H9 (cell line): ENCODE measurements at regions not wholly inside any gene's neighbourhood (a gene's known extent, or its start where the extent isn't known, plus 50 kb on each side); places are given as distances from the start of the nearest gene placed in this dataset.

Experiments
- DNase-seq: peaks from one replicate; pipeline ENCODE4 v3.0.0-alpha.2; 2017
- H2AFZ ChIP-seq: one replicate; pipeline ENCODE4 v1.6.1; 2013; ENCODE audit warnings: mild to moderate bottlenecking, low read length, control low read depth, moderate library complexity
- H2AK5ac ChIP-seq: 2 replicates; pipeline ENCODE4 v1.6.1; 2013; ENCODE audit warnings: low read length, control low read depth, mixed read lengths; ENCODE audit not compliant: insufficient read length
- H2BK120ac ChIP-seq: one replicate; pipeline ENCODE4 v1.6.1; 2013; ENCODE audit warnings: low read depth, mild to moderate bottlenecking, low read length, control low read depth, inconsistent platforms; ENCODE audit not compliant: poor library complexity, severe bottlenecking
- H2BK12ac ChIP-seq: 2 replicates; pipeline ENCODE4 v1.6.1; 2013; ENCODE audit warnings: low read length, control low read depth, mixed read lengths, low read depth; ENCODE audit not compliant: insufficient read length
- H2BK15ac ChIP-seq: 2 replicates; pipeline ENCODE4 v1.6.1; 2013; ENCODE audit warnings: low read depth, low read length, control low read depth
- H2BK20ac ChIP-seq: one replicate; pipeline ENCODE4 v1.6.1; 2013; ENCODE audit warnings: low read depth, mild to moderate bottlenecking, low read length, control low read depth, inconsistent platforms; ENCODE audit not compliant: poor library complexity, severe bottlenecking
- H2BK5ac ChIP-seq: 2 replicates; pipeline ENCODE4 v1.6.1; 2013; ENCODE audit warnings: low read length, control low read depth, mixed read lengths; ENCODE audit not compliant: insufficient read length
- H3K14ac ChIP-seq: 2 replicates; pipeline ENCODE4 v1.6.1; 2013; ENCODE audit warnings: low read length, control low read depth; ENCODE audit not compliant: insufficient read depth
- H3K18ac ChIP-seq: 2 replicates; pipeline ENCODE4 v1.6.1; 2013; ENCODE audit warnings: low read depth, mild to moderate bottlenecking, mixed read lengths, low read length, control low read depth; ENCODE audit not compliant: insufficient read length
- H3K23ac ChIP-seq: 2 replicates; pipeline ENCODE4 v1.6.1; 2013; ENCODE audit warnings: low read length, control low read depth, mixed read lengths, low read depth; ENCODE audit not compliant: insufficient read length
- H3K23me2 ChIP-seq: 2 replicates; pipeline ENCODE4 v1.6.1; 2013; ENCODE audit warnings: low read depth, mild to moderate bottlenecking, mixed read lengths, low read length, control low read depth; ENCODE audit not compliant: insufficient read length, poor library complexity, severe bottlenecking
- H3K27ac ChIP-seq: 2 replicates; pipeline ENCODE4 v1.5.1; 2013; ENCODE audit warnings: low read length, control low read depth, mixed read lengths, low read depth; ENCODE audit not compliant: insufficient read length
- H3K27me3 ChIP-seq: 2 replicates; pipeline ENCODE4 v1.6.1; 2013; ENCODE audit warnings: low read length, control low read depth, inconsistent platforms; ENCODE audit not compliant: insufficient read depth
- H3K4ac ChIP-seq: 2 replicates; pipeline ENCODE4 v1.6.1; 2013; ENCODE audit warnings: low read depth, mild to moderate bottlenecking, control low read depth, inconsistent platforms, low read length, moderate library complexity
- H3K4me1 ChIP-seq: 2 replicates; pipeline ENCODE4 v1.6.1; 2013; ENCODE audit warnings: low read length, control low read depth, inconsistent platforms; ENCODE audit not compliant: insufficient read depth
- H3K4me2 ChIP-seq: 2 replicates; pipeline ENCODE4 v1.6.1; 2013; ENCODE audit warnings: low read length, control low read depth, mixed read lengths; ENCODE audit not compliant: insufficient read length, insufficient read depth
- H3K56ac ChIP-seq: 2 replicates; pipeline ENCODE4 v1.6.1; 2013; ENCODE audit warnings: low read depth, mild to moderate bottlenecking, mixed read lengths, low read length, control low read depth; ENCODE audit not compliant: insufficient read length
- H3K79me1 ChIP-seq: 2 replicates; pipeline ENCODE4 v1.6.1; 2013; ENCODE audit warnings: low read depth, mild to moderate bottlenecking, moderate library complexity, low read length, control low read depth, inconsistent platforms; ENCODE audit not compliant: insufficient read depth, poor library complexity, severe bottlenecking
- H3K79me2 ChIP-seq: 2 replicates; pipeline ENCODE4 v1.6.1; 2013; ENCODE audit warnings: low read length, control low read depth, inconsistent platforms; ENCODE audit not compliant: insufficient read depth
- H3K9ac ChIP-seq: 2 replicates; pipeline ENCODE4 v1.6.1; 2013; ENCODE audit warnings: low read length, control low read depth, mixed read lengths; ENCODE audit not compliant: insufficient read length; ENCODE audit errors: extremely low read depth
- H3K9me3 ChIP-seq: one replicate; pipeline ENCODE4 v1.6.1; 2013; ENCODE audit warnings: low read depth, low read length, inconsistent platforms; ENCODE audit not compliant: control insufficient read depth
- H3T11ph ChIP-seq: one replicate; pipeline ENCODE4 v1.6.1; 2013; ENCODE audit warnings: mild to moderate bottlenecking, low read length, control low read depth, inconsistent platforms
- H4K20me1 ChIP-seq: one replicate; pipeline ENCODE4 v1.6.1; 2013; ENCODE audit not compliant: control insufficient read depth, insufficient read length, insufficient read depth
- H4K5ac ChIP-seq: 2 replicates; pipeline ENCODE4 v1.6.1; 2013; ENCODE audit warnings: low read depth, mild to moderate bottlenecking, mixed read lengths, low read length, control low read depth; ENCODE audit not compliant: insufficient read length
- H4K8ac ChIP-seq: replicated peaks from 2 replicates; pipeline ENCODE4 v1.6.1; 2013; ENCODE audit warnings: low read length, control low read depth, mixed read lengths, low read depth; ENCODE audit not compliant: insufficient read length
- H4K91ac ChIP-seq: 2 replicates; pipeline ENCODE4 v1.6.1; 2013; ENCODE audit warnings: low read depth, mild to moderate bottlenecking, moderate library complexity, mixed read lengths, low read length, control low read depth; ENCODE audit not compliant: insufficient read length
- H3K27ac Mint-ChIP-seq, 3 experiments: 2 replicates in 2 of 3; 3 replicates in 1 of 3; pipeline ENCODE4 v1.8.0; 2020 to 2021; ENCODE audit warnings: mixed read lengths in 3 of 3, mild to moderate bottlenecking in 1 of 3, moderate library complexity in 1 of 3
- H3K27me3 Mint-ChIP-seq: 2 replicates; pipeline ENCODE4 v1.8.0; 2021; ENCODE audit warnings: low read depth, mild to moderate bottlenecking, moderate library complexity, mixed read lengths
- H3K36me3 Mint-ChIP-seq, 3 experiments: 2 replicates in 2 of 3; 3 replicates in 1 of 3; pipeline ENCODE4 v1.8.0; 2020 to 2021; ENCODE audit warnings: low read depth in 3 of 3, mixed read lengths in 3 of 3; ENCODE audit not compliant: insufficient read depth in 1 of 3
- H3K4me1 Mint-ChIP-seq, 2 experiments: 2 replicates each; pipeline ENCODE4 v1.8.0; 2020; ENCODE audit warnings: mixed read lengths in 2 of 2
- H3K4me3 Mint-ChIP-seq, 2 experiments: 2 replicates in 1 of 2; 3 replicates in 1 of 2; pipeline ENCODE4 v1.8.0; 2020 to 2021; ENCODE audit warnings: mild to moderate bottlenecking in 2 of 2, mixed read lengths in 2 of 2, moderate library complexity in 1 of 2
- H3K9me3 Mint-ChIP-seq, 2 experiments: 2 replicates in 1 of 2; 3 replicates in 1 of 2; pipeline ENCODE4 v1.8.0; 2020; ENCODE audit warnings: mild to moderate bottlenecking in 2 of 2, mixed read lengths in 2 of 2, moderate library complexity in 1 of 2
- WGBS: extraction: QIAGEN DNeasy Blood & Tissue Kit; methylation state at CpG from one replicate; pipeline ENCODE4 v1.1.7; 2013; ENCODE audit warnings: missing lambda C conversion rate, low lambda C conversion rate, mixed read lengths; ENCODE audit not compliant: insufficient read length; ENCODE audit errors: extremely low coverage; 5-methylcytosine and 5-hydroxymethylcytosine counted together
- TF ChIP-seq, protein P1 (sequence below): fragments of 200-600 bp; sonication (generic); conservative IDR thresholded peaks from 3 replicates; pipeline ENCODE4 v1.8.0; 2021; ENCODE audit warnings: antibody characterized with exemption, mild to moderate bottlenecking

DNA sequence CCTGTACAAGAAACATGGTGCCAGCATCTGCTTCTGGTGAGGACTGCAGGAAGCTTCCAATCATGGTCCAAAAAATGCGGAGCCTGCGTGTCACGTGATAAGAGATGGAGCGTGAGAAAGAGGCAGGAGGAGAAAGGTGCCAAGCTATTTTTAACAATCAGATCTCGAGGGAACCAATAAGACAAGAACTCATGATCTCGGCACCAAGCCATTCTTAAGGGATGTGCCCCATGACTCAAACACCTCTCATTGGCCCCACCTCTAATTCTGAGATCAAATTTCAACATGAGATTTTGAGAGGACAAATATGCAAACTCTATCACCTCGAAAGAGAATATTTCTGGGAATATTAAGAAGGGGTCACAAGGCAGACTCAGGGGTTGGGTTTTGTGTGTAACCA is 107.2 kb downstream of the PYDC2 start:
- Mint-ChIP-seq H3K4me1 (no peaks in the 10 kb centered on the region), H3K9me3 (no peaks in the 10 kb centered on the region), H3K4me3 (no peak overlapping the region), H3K36me3 (no peaks in the 10 kb centered on the region), H3K27ac (peak overlapping the region in 1 of 3 experiments; percentile 41; a peak in 2 of 7 replicates), H3K27me3 (no peaks in the 10 kb centered on the region)
- Histone ChIP-seq H2BK20ac (no peak overlapping the region), H3K14ac (no peak overlapping the region), H3K18ac (no peak overlapping the region), H3K56ac (no peak overlapping the region), H4K20me1 (no peaks in the 10 kb centered on the region), H4K91ac (no peak overlapping the region), H2AK5ac (no peak overlapping the region), H2BK120ac (no peak overlapping the region), H2BK15ac (no peak overlapping the region), H3K4me1 (no peaks in the 10 kb centered on the region), H4K8ac (no peak overlapping the region), H3K27me3 (no peaks in the 10 kb centered on the region), H3K4me2 (no peak overlapping the region), H3K4ac (no peak overlapping the region), H4K5ac (no peak overlapping the region), H3K23ac (no peak overlapping the region), H2BK12ac (no peak overlapping the region), H3K27ac (no peak overlapping the region), H3T11ph (no peak overlapping the region), H3K79me1 (no peaks in the 10 kb centered on the region), H3K9me3 (no peaks in the 10 kb centered on the region), H3K9ac (no peak overlapping the region), H3K79me2 (no peaks in the 10 kb centered on the region), H2BK5ac (no peak overlapping the region), H2AFZ (no peak overlapping the region), H3K23me2 (no peaks in the 10 kb centered on the region)
- no peak for DNase-seq
- TF ChIP-seq, protein P1, sequence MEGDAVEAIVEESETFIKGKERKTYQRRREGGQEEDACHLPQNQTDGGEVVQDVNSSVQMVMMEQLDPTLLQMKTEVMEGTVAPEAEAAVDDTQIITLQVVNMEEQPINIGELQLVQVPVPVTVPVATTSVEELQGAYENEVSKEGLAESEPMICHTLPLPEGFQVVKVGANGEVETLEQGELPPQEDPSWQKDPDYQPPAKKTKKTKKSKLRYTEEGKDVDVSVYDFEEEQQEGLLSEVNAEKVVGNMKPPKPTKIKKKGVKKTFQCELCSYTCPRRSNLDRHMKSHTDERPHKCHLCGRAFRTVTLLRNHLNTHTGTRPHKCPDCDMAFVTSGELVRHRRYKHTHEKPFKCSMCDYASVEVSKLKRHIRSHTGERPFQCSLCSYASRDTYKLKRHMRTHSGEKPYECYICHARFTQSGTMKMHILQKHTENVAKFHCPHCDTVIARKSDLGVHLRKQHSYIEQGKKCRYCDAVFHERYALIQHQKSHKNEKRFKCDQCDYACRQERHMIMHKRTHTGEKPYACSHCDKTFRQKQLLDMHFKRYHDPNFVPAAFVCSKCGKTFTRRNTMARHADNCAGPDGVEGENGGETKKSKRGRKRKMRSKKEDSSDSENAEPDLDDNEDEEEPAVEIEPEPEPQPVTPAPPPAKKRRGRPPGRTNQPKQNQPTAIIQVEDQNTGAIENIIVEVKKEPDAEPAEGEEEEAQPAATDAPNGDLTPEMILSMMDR = no peak
- no CpG with 5 or more reads among the region's 7 CpGs for WGBS
